Hepatocyte (in vitro differentiated cells): ENCODE measurements at regions not wholly inside any gene's neighbourhood (a gene's known extent, or its start where the extent isn't known, plus 50 kb on each side); places are given as distances from the start of the nearest gene placed in this dataset.

ENCODE experiments used
- DNase-seq: peaks from one replicate; pipeline ENCODE4 v3.0.0-alpha.2; 2016; ENCODE audit warnings: low spot score
- H2AFZ ChIP-seq: fragments of 200-600 bp; sonication (generic); 2 replicates; pipeline ENCODE4 v1.6.0; 2016; ENCODE audit warnings: antibody characterized with exemption, mild to moderate bottlenecking
- H3K27ac ChIP-seq: fragments of 200-600 bp; sonication (generic); 2 replicates; pipeline ENCODE4 v1.5.1; 2016; ENCODE audit warnings: mild to moderate bottlenecking
- H3K27me3 ChIP-seq: fragments of 200-600 bp; sonication (generic); 2 replicates; pipeline ENCODE4 v1.6.1; 2016
- H3K36me3 ChIP-seq: fragments of 200-600 bp; sonication (generic); replicated peaks from 2 replicates; pipeline ENCODE4 v1.5.1; 2016; ENCODE audit warnings: low read depth; ENCODE audit not compliant: insufficient read depth
- H3K4me1 ChIP-seq: fragments of 200-600 bp; sonication (generic); 2 replicates; pipeline ENCODE4 v1.5.1; 2016; ENCODE audit warnings: mild to moderate bottlenecking, moderate library complexity; ENCODE audit not compliant: insufficient read depth
- H3K4me2 ChIP-seq: fragments of 200-600 bp; sonication (generic); 2 replicates; pipeline ENCODE4 v1.6.0; 2016
- H3K4me3 ChIP-seq: fragments of 200-600 bp; sonication (generic); 2 replicates; pipeline ENCODE4 v1.5.1; 2016; ENCODE audit warnings: mild to moderate bottlenecking
- H3K79me2 ChIP-seq: fragments of 200-600 bp; sonication (generic); 2 replicates; pipeline ENCODE4 v1.6.0; 2017; ENCODE audit warnings: mild to moderate bottlenecking
- H3K9me2 ChIP-seq: fragments of 200-600 bp; sonication (generic); replicated peaks from 2 replicates; pipeline ENCODE4 v1.6.0; 2017; ENCODE audit warnings: mild to moderate bottlenecking; ENCODE audit not compliant: insufficient read depth
- H3K9me3 ChIP-seq: fragments of 200-600 bp; sonication (generic); 2 replicates; pipeline ENCODE4 v1.5.1; 2016; ENCODE audit warnings: low read depth, mild to moderate bottlenecking
- H4K20me1 ChIP-seq: fragments of 200-600 bp; sonication (generic); 2 replicates; pipeline ENCODE4 v1.6.0; 2016; ENCODE audit warnings: mild to moderate bottlenecking; ENCODE audit not compliant: insufficient read depth, poor library complexity, severe bottlenecking
- EZH2 ChIP-seq: fragments of 200-600 bp; sonication (generic); IDR thresholded peaks from 2 replicates; pipeline ENCODE4 v1.6.1; 2016; ENCODE audit warnings: antibody characterized with exemption, mild to moderate bottlenecking, borderline replicate concordance
- EZH2phosphoT487 ChIP-seq: fragments of 200-600 bp; sonication (generic); IDR thresholded peaks from one replicate; pipeline ENCODE4 v1.6.1; 2018; ENCODE audit warnings: antibody characterized with exemption, mild to moderate bottlenecking, low read depth, moderate library complexity; ENCODE audit not compliant: unreplicated experiment, severe bottlenecking
- WGBS: methylation state at CpG from one replicate; pipeline ENCODE4 v1.1.6; 2016; ENCODE audit warnings: low lambda C conversion rate; ENCODE audit errors: missing lambda C conversion rate; 5-methylcytosine and 5-hydroxymethylcytosine counted together
- TF ChIP-seq, protein P1 (sequence below): fragments of 200-600 bp; sonication (generic); IDR thresholded peaks from 2 replicates; pipeline ENCODE4 v1.5.1; 2016; ENCODE audit warnings: antibody characterized with exemption, mild to moderate bottlenecking; ENCODE audit not compliant: poor library complexity

- Histone ChIP-seq H4K20me1 (no peaks in the 10 kb centered on the region), H3K4me2 (no peak overlapping the region), H3K4me1 (no peaks in the 10 kb centered on the region), H2AFZ (no peak overlapping the region), H3K4me3 (no peak overlapping the region), H3K9me2 (peaks cover 3% of the 10 kb centered on the region), H3K9me3 (no peaks in the 10 kb centered on the region), H3K36me3 (no peaks in the 10 kb centered on the region), H3K27me3 (no peaks in the 10 kb centered on the region), H3K79me2 (no peaks in the 10 kb centered on the region), H3K27ac (no peak overlapping the region)
- no peak for TF ChIP-seq EZH2
- no peak for TF ChIP-seq EZH2phosphoT487
- TF ChIP-seq, protein P1, sequence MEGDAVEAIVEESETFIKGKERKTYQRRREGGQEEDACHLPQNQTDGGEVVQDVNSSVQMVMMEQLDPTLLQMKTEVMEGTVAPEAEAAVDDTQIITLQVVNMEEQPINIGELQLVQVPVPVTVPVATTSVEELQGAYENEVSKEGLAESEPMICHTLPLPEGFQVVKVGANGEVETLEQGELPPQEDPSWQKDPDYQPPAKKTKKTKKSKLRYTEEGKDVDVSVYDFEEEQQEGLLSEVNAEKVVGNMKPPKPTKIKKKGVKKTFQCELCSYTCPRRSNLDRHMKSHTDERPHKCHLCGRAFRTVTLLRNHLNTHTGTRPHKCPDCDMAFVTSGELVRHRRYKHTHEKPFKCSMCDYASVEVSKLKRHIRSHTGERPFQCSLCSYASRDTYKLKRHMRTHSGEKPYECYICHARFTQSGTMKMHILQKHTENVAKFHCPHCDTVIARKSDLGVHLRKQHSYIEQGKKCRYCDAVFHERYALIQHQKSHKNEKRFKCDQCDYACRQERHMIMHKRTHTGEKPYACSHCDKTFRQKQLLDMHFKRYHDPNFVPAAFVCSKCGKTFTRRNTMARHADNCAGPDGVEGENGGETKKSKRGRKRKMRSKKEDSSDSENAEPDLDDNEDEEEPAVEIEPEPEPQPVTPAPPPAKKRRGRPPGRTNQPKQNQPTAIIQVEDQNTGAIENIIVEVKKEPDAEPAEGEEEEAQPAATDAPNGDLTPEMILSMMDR, result no peak
- DNase-seq, result no peak
Observed at GRCh38 chr7:119957335-119957734, 315.6 kb upstream of the KCND2 start.

GRCh38 chr7:119959811-119960210 is 313.2 kb upstream of the KCND2 start:
- Histone ChIP-seq H3K9me2 (peaks cover 3% of the 10 kb centered on the region), H3K4me1 (no peaks in the 10 kb centered on the region), H3K36me3 (no peaks in the 10 kb centered on the region), H3K27me3 (no peaks in the 10 kb centered on the region), H3K79me2 (no peaks in the 10 kb centered on the region), H3K27ac (no peak overlapping the region), H2AFZ (no peak overlapping the region), H3K4me2 (no peak overlapping the region), H3K4me3 (no peak overlapping the region), H4K20me1 (no peaks in the 10 kb centered on the region), H3K9me3 (no peaks in the 10 kb centered on the region)
- DNase-seq, result no peak
- no peak for TF ChIP-seq EZH2
- TF ChIP-seq EZH2phosphoT487, result no peak
- TF ChIP-seq, protein P1, result no peak
- WGBS, result 90% methylated on average over 1 of the region's 1 CpG

DNA sequence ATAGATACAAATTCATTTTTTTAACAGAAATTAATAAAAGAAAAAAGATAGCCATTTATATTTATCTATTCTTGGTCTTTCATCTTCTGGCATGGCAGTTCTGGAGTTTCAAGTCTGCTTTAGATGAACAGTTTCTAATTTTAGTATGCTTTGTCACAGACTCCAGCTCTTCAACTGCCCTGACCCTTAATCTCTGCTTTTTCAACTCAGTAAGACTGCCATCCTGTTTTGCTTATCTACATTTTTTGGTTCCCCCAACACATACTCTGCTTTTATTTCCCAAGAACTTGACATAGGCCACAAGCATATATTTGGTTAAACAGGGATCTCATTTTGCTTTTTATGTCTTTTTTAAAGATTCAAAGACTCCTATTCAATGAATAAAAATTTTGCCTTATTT is 309.3 kb upstream of the KCND2 start:
- H3K79me2 ChIP-seq, result no peaks in the 10 kb centered on the region
- no peak overlapping the region for H3K4me2 ChIP-seq
- H3K4me3 ChIP-seq, result no peak overlapping the region
- no peaks in the 10 kb centered on the region for H3K4me1 ChIP-seq
- no peaks in the 10 kb centered on the region for H3K27me3 ChIP-seq
- H3K27ac ChIP-seq, result no peak overlapping the region
- no peak for DNase-seq
- H3K36me3 ChIP-seq, result no peaks in the 10 kb centered on the region
- no peak overlapping the region for H2AFZ ChIP-seq
- H3K9me2 ChIP-seq, result peaks cover 3% of the 10 kb centered on the region
- H4K20me1 ChIP-seq, result no peaks in the 10 kb centered on the region
- no peaks in the 10 kb centered on the region for H3K9me3 ChIP-seq
- TF ChIP-seq, protein P1, result no peak
- TF ChIP-seq EZH2 (no peak), EZH2phosphoT487 (no peak)

DNA sequence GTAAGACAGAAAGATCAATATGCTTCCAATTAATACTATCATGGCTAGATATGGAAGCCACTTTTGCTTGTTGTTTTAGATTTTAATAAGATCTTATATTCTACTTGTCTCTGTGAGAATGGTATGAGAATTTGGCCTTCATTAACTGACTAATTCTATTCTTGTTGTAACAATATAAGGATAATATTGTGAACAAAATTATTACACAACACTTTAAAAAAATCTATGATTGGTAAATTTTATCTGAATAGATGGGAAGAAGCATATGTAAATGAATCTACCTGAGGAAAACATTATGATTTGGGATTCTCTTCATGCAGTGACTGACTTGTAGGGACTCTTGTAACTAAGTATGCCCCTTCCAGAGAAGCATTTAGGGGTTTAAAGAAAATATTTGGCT is 308.9 kb upstream of the KCND2 start:
- TF ChIP-seq EZH2phosphoT487 (no peak), EZH2 (no peak)
- TF ChIP-seq, protein P1, result no peak
- Histone ChIP-seq H3K9me2 (peaks cover 3% of the 10 kb centered on the region), H3K27ac (no peak overlapping the region), H3K36me3 (no peaks in the 10 kb centered on the region), H3K4me1 (no peaks in the 10 kb centered on the region), H4K20me1 (no peaks in the 10 kb centered on the region), H3K27me3 (no peaks in the 10 kb centered on the region), H3K79me2 (no peaks in the 10 kb centered on the region), H3K4me2 (no peak overlapping the region), H3K4me3 (no peak overlapping the region), H3K9me3 (no peaks in the 10 kb centered on the region), H2AFZ (no peak overlapping the region)
- DNase-seq, result no peak
